ENCODE measurements at regions not wholly inside any gene's neighbourhood (a gene's known extent, or its start where the extent isn't known, plus 50 kb on each side); places are given as distances from the start of the nearest gene placed in this dataset.
A peak's percentile ranks its signal among the peaks of the same experiment; 100 is the strongest.
"Not testable (repeated sequence)": the region's sequence is repeated elsewhere in the genome, so short reads cannot be mapped to it uniquely, and the experiment has no call there.

- DNase-seq (ENCODE audit: low spot score), result peak; percentile 15
- intact Hi-C loops (cut with DNase I), result not testable (repeated sequence)
Measured at GRCh38 chr1:144322598-144322997, 50.8 kb downstream of the PPIAL4E start.
